ENCODE measurements at regions not wholly inside any gene's neighbourhood (a gene's known extent, or its start where the extent isn't known, plus 50 kb on each side); places are given as distances from the start of the nearest gene placed in this dataset.

DNA sequence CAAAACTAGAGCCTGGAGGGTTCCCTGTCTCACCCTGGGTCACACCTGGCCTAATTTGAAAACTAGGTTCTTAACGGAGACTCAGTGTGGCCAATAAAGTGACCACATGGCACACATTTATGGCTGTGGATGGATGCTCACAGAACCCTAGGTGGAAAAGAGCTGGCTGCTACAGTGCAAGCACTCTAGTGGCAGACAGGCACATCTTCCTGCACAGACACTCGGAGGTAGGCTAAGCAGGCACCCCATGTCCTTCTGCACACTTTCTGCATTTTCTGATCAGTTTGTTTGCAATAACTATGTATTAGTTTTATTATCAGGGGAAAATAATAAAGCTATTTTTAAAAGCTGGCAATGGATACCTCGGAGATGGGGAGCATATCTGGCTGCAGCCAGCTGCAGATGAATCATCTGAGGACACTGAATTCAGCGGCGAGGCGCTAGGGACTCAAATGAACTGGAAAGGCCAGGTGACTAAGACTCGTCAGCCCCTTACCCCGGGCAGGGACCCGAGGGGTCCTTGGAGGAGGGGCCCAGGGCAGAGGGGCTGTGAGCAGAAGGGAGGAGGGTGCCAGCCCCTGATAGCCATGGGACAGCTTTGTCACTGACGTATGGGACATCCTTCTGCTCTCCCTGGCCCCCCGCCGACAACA lies 96.2 kb downstream of the OLFM1 start:
- no peak overlapping the region for H3K23ac ChIP-seq (ENCODE audit: low read length)
- no peak for DNase-seq
- H3K9me3 ChIP-seq (ENCODE audit: insufficient read depth, low read depth, low read length) = peaks cover 4% of the 10 kb centered on the region
- H3K79me1 ChIP-seq (ENCODE audit: low read length) = no peaks in the 10 kb centered on the region
- H3K36me3 ChIP-seq (ENCODE audit: control insufficient read depth in 1 of 2, insufficient read depth in 2 of 2, low read length in 2 of 2) = no peaks in the 10 kb centered on the region
- H2BK120ac ChIP-seq (ENCODE audit: insufficient read depth, low read length, poor library complexity) = no peak overlapping the region
- no peak overlapping the region for H3K14ac ChIP-seq (ENCODE audit: low read length)
- H3K4me2 ChIP-seq (ENCODE audit: low read length) = no peak overlapping the region
- no peak overlapping the region for H2AK5ac ChIP-seq (ENCODE audit: low read length)
- H3K79me2 ChIP-seq (ENCODE audit: control insufficient read depth, insufficient read depth, low read length, poor library complexity) = no peaks in the 10 kb centered on the region
- no peak overlapping the region for H3K27ac ChIP-seq (ENCODE audit: low read depth, low read length)
- H3K4me1 ChIP-seq (ENCODE audit: control insufficient read depth in 1 of 2, insufficient read depth in 2 of 2, low read length in 2 of 2) = no peaks in the 10 kb centered on the region
- H3K4ac ChIP-seq (ENCODE audit: low read depth, low read length) = no peak overlapping the region
- WGBS (ENCODE audit: extremely low coverage, insufficient coverage, insufficient read length) = no CpG with 5 or more reads among the region's 12 CpGs
- no peak overlapping the region for H2BK5ac ChIP-seq (ENCODE audit: low read depth, low read length, poor library complexity)
- no peak overlapping the region for H2BK12ac ChIP-seq (ENCODE audit: low read length)
- no peaks in the 10 kb centered on the region for H3K27me3 ChIP-seq (ENCODE audit: insufficient read depth, low read length)
- H4K12ac ChIP-seq (ENCODE audit: low read depth, low read length) = no peak overlapping the region
- H2AFZ ChIP-seq (ENCODE audit: insufficient read depth, low read length, poor library complexity) = no peak overlapping the region
- no peak overlapping the region for H3K18ac ChIP-seq (ENCODE audit: low read length)
- no peak overlapping the region for H4K91ac ChIP-seq (ENCODE audit: low read depth, low read length)
- no peak overlapping the region for H3K4me3 ChIP-seq (ENCODE audit: low read depth, low read length)
- H3K9ac ChIP-seq (ENCODE audit: low read length) = no peak overlapping the region
- no peak overlapping the region for H4K8ac ChIP-seq (ENCODE audit: low read depth, low read length)

DNA sequence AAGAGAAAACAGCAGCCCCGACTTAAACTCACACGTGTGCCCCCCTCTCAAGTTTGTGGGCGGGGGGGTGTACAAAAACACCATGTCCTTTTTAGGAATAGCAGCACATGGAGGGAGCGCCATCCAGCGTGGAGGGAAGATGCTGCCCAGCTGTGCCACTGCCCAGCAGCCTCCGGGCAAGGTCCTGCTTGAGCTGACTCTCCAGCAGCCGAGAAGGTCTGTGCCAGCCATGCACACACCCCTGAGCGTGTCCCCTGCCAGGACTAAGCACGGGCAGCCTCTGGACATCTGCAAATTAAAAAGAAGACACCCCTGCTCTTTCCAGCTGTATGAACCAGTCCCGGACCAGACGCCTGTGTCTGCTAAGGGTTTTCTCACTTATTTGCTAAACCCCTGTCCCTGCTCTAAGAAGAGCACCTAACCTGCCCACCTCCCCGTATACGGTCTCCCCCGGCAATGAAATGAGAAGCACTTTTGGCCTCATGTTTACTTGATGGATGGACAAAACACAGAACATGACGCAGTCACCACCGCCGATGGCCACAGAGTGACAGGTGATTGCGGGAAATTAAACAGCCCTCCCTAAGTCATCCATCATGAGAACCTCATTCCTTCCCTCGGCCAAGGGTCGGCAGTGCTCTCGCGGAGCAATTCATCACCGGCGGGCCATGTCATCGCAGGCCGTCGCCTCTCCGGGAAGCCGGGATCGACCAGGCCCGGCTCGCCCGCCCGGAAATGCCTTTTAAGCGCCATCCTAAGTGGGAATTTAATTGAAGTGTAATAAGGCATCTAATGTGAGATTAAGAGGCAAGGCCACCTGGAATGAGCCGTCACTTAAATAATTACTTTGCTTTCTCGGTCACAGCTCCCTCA lies 96.9 kb downstream of the OLFM1 start:
- Histone ChIP-seq H3K9ac (ENCODE audit: low read length) (no peak overlapping the region), H2BK12ac (ENCODE audit: low read length) (no peak overlapping the region), H3K18ac (ENCODE audit: low read length) (no peak overlapping the region), H3K79me2 (ENCODE audit: control insufficient read depth, insufficient read depth, low read length, poor library complexity) (no peaks in the 10 kb centered on the region), H3K23ac (ENCODE audit: low read length) (no peak overlapping the region), H3K4me2 (ENCODE audit: low read length) (no peak overlapping the region), H3K4me3 (ENCODE audit: low read depth, low read length) (no peak overlapping the region), H3K27me3 (ENCODE audit: insufficient read depth, low read length) (no peaks in the 10 kb centered on the region), H2BK120ac (ENCODE audit: insufficient read depth, low read length, poor library complexity) (no peak overlapping the region), H4K8ac (ENCODE audit: low read depth, low read length) (no peak overlapping the region), H3K14ac (ENCODE audit: low read length) (no peak overlapping the region), H2BK5ac (ENCODE audit: low read depth, low read length, poor library complexity) (no peak overlapping the region), H3K79me1 (ENCODE audit: low read length) (no peaks in the 10 kb centered on the region), H2AK5ac (ENCODE audit: low read length) (no peak overlapping the region), H2AFZ (ENCODE audit: insufficient read depth, low read length, poor library complexity) (no peak overlapping the region), H4K12ac (ENCODE audit: low read depth, low read length) (no peak overlapping the region), H3K9me3 (ENCODE audit: insufficient read depth, low read depth, low read length) (peaks cover 4% of the 10 kb centered on the region), H4K91ac (ENCODE audit: low read depth, low read length) (no peak overlapping the region), H3K36me3 (ENCODE audit: control insufficient read depth in 1 of 2, insufficient read depth in 2 of 2, low read length in 2 of 2) (no peaks in the 10 kb centered on the region), H3K27ac (ENCODE audit: low read depth, low read length) (no peak overlapping the region), H3K4ac (ENCODE audit: low read depth, low read length) (no peak overlapping the region), H3K4me1 (ENCODE audit: control insufficient read depth in 1 of 2, insufficient read depth in 2 of 2, low read length in 2 of 2) (no peaks in the 10 kb centered on the region)
- DNase-seq = no peak
- WGBS (ENCODE audit: extremely low coverage, insufficient coverage, insufficient read length) = no CpG with 5 or more reads among the region's 37 CpGs

DNA sequence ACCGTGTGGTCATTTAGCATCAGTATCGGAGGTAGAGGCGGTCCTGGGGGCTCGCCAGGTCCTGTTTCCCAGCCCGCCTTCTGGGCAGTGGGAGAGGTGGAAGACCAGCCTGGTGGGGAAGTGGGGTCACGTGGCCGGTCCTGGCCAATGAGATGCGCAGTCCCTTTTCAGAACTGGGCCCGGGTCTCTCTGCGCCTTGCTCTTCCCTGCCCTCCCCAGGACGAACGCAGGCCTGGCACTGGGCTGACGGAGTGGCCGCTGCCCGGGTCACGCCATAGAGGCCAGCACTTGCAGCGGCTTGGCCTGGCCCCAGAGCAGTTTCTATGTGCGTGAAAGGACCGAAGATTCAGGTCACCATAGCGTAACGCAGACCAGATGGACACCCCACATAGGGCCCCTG lies 97.6 kb downstream of the OLFM1 start:
- Histone ChIP-seq H2BK120ac (ENCODE audit: insufficient read depth, low read length, poor library complexity) (no peak overlapping the region), H3K79me1 (ENCODE audit: low read length) (no peaks in the 10 kb centered on the region), H3K14ac (ENCODE audit: low read length) (no peak overlapping the region), H2BK5ac (ENCODE audit: low read depth, low read length, poor library complexity) (no peak overlapping the region), H3K27ac (ENCODE audit: low read depth, low read length) (no peak overlapping the region), H3K4ac (ENCODE audit: low read depth, low read length) (no peak overlapping the region), H3K18ac (ENCODE audit: low read length) (no peak overlapping the region), H4K91ac (ENCODE audit: low read depth, low read length) (no peak overlapping the region), H4K8ac (ENCODE audit: low read depth, low read length) (no peak overlapping the region), H3K36me3 (ENCODE audit: control insufficient read depth in 1 of 2, insufficient read depth in 2 of 2, low read length in 2 of 2) (no peaks in the 10 kb centered on the region), H3K23ac (ENCODE audit: low read length) (no peak overlapping the region), H3K9me3 (ENCODE audit: insufficient read depth, low read depth, low read length) (peaks cover 4% of the 10 kb centered on the region), H3K4me2 (ENCODE audit: low read length) (no peak overlapping the region), H2BK12ac (ENCODE audit: low read length) (no peak overlapping the region), H3K4me3 (ENCODE audit: low read depth, low read length) (no peak overlapping the region), H2AFZ (ENCODE audit: insufficient read depth, low read length, poor library complexity) (no peak overlapping the region), H3K9ac (ENCODE audit: low read length) (no peak overlapping the region), H3K27me3 (ENCODE audit: insufficient read depth, low read length) (no peaks in the 10 kb centered on the region), H3K79me2 (ENCODE audit: control insufficient read depth, insufficient read depth, low read length, poor library complexity) (no peaks in the 10 kb centered on the region), H2AK5ac (ENCODE audit: low read length) (no peak overlapping the region), H4K12ac (ENCODE audit: low read depth, low read length) (no peak overlapping the region), H3K4me1 (ENCODE audit: control insufficient read depth in 1 of 2, insufficient read depth in 2 of 2, low read length in 2 of 2) (no peaks in the 10 kb centered on the region)
- DNase-seq = no peak
- whole genome bisulfite sequencing (ENCODE audit: extremely low coverage, insufficient coverage, insufficient read length) = no CpG with 5 or more reads among the region's 21 CpGs

DNA sequence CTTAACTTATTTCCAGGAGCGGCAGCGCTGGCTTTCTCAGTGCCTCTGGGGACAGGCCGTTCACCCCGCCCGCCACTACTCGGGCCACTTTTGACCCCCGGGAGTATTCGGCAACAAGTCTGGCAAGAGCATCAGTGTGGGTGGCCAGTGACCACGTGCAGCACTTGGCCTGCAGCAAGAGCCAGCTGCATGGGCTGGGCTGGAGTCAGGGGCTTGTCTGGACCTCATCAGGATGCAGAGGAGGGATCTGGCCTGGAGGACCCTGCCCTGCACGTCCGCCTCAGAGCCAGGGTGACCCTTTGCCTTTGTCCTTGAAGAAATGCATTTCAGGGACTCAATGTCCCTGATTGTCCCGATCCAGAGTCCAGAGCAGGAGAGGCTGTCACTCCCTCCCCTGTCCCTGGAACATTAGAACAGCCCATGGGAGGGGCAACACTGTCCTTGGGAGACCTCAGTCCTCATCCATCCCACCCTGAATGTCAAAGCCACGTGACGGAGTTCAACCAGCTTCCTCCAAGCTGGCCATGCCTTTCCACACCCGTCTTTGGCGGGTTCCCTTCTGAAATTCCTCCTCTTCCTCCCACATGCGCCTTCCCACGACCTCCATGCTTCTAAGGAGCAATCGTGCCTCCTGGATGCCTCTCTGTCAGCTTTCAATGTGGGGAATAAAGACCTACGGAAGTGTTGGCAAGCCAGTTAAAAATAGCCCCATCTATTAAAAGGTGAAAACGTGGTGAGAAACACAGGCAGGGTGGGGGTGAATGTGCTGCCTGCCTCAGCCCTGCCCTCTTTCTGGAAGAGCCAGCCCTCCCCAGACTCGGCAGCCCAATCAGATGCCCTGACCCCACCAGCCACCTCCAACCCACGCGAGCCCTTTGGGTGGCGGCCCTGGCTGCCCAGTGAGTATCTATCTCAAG lies 99.0 kb downstream of the OLFM1 start:
- Histone ChIP-seq H3K79me1 (ENCODE audit: low read length) (no peaks in the 10 kb centered on the region), H2BK12ac (ENCODE audit: low read length) (no peak overlapping the region), H3K14ac (ENCODE audit: low read length) (no peak overlapping the region), H4K8ac (ENCODE audit: low read depth, low read length) (no peak overlapping the region), H2AFZ (ENCODE audit: insufficient read depth, low read length, poor library complexity) (no peak overlapping the region), H3K27me3 (ENCODE audit: insufficient read depth, low read length) (no peaks in the 10 kb centered on the region), H4K91ac (ENCODE audit: low read depth, low read length) (no peak overlapping the region), H3K79me2 (ENCODE audit: control insufficient read depth, insufficient read depth, low read length, poor library complexity) (no peaks in the 10 kb centered on the region), H2BK120ac (ENCODE audit: insufficient read depth, low read length, poor library complexity) (no peak overlapping the region), H3K9me3 (ENCODE audit: insufficient read depth, low read depth, low read length) (peaks cover 4% of the 10 kb centered on the region), H3K27ac (ENCODE audit: low read depth, low read length) (no peak overlapping the region), H3K4ac (ENCODE audit: low read depth, low read length) (no peak overlapping the region), H2AK5ac (ENCODE audit: low read length) (no peak overlapping the region), H2BK5ac (ENCODE audit: low read depth, low read length, poor library complexity) (no peak overlapping the region), H3K23ac (ENCODE audit: low read length) (no peak overlapping the region), H3K4me2 (ENCODE audit: low read length) (no peak overlapping the region), H3K9ac (ENCODE audit: low read length) (no peak overlapping the region), H4K12ac (ENCODE audit: low read depth, low read length) (no peak overlapping the region), H3K4me1 (ENCODE audit: control insufficient read depth in 1 of 2, insufficient read depth in 2 of 2, low read length in 2 of 2) (no peaks in the 10 kb centered on the region), H3K36me3 (ENCODE audit: control insufficient read depth in 1 of 2, insufficient read depth in 2 of 2, low read length in 2 of 2) (no peaks in the 10 kb centered on the region), H3K4me3 (ENCODE audit: low read depth, low read length) (no peak overlapping the region), H3K18ac (ENCODE audit: low read length) (no peak overlapping the region)
- DNase-seq = no peak
- WGBS (ENCODE audit: extremely low coverage, insufficient coverage, insufficient read length) = no CpG with 5 or more reads among the region's 25 CpGs

Measured in trophoblast cell (in vitro differentiated cells and primary cell).